Nucleus accumbens (tissue), 56 donors: ENCODE measurements at regions not wholly inside any gene's neighbourhood (a gene's known extent, or its start where the extent isn't known, plus 50 kb on each side); places are given as distances from the start of the nearest gene placed in this dataset.
A peak's percentile ranks its signal among the peaks of the same experiment; 100 is the strongest.

Experiments used
- DNase-seq, 56 donors: peaks; one replicate each; lab custom pipeline; 2025; lab: John Stamatoyannopoulos, UW

- DNase-seq, result no peak
Measured at GRCh38 chr2:12587228-12587627, 129.5 kb upstream of the TRIB2 start.

GRCh38 chr2:12587729-12588522, 128.8 kb upstream of the TRIB2 start:
- DNase-seq, result no peak

GRCh38 chr2:12588986-12589385, 127.8 kb upstream of the TRIB2 start:
- DNase-seq, result no peak

GRCh38 chr2:12589802-12590320, 126.9 kb upstream of the TRIB2 start:
- DNase-seq, result no peak

GRCh38 chr2:12592296-12592695, 124.4 kb upstream of the TRIB2 start:
- no peak for DNase-seq

- no peak for DNase-seq
Measured at GRCh38 chr2:12594590-12594989, 122.1 kb upstream of the TRIB2 start.

- no peak for DNase-seq
Measured at GRCh38 chr2:12596771-12597170, 120.0 kb upstream of the TRIB2 start.

GRCh38 chr2:12597610-12598009, 119.1 kb upstream of the TRIB2 start:
- peak in 32 of 56 donors; percentile 2 to 80 (median 22) for DNase-seq

- DNase-seq, result no peak
Measured at GRCh38 chr2:12602661-12603060, 114.1 kb upstream of the TRIB2 start.

- no peak for DNase-seq
Measured at GRCh38 chr2:12603781-12604295, 112.9 kb upstream of the TRIB2 start.

- DNase-seq, result no peak
Measured at GRCh38 chr2:12604341-12604740, 112.4 kb upstream of the TRIB2 start.

GRCh38 chr2:12605366-12605765, 111.4 kb upstream of the TRIB2 start:
- no peak for DNase-seq

- DNase-seq, result no peak
Measured at GRCh38 chr2:12605936-12606335, 110.8 kb upstream of the TRIB2 start.

GRCh38 chr2:12606472-12607000, 110.2 kb upstream of the TRIB2 start:
- DNase-seq, result no peak

- no peak for DNase-seq
Measured at GRCh38 chr2:12607971-12608370, 108.8 kb upstream of the TRIB2 start.

- DNase-seq, result no peak
Measured at GRCh38 chr2:12610314-12610713, 106.4 kb upstream of the TRIB2 start.

GRCh38 chr2:12612168-12612567, 104.6 kb upstream of the TRIB2 start:
- DNase-seq, result no peak

GRCh38 chr2:12612671-12613070, 104.1 kb upstream of the TRIB2 start:
- DNase-seq, result no peak

GRCh38 chr2:12613137-12613835, 103.5 kb upstream of the TRIB2 start:
- DNase-seq, result no peak

- DNase-seq, result no peak
Measured at GRCh38 chr2:12615509-12615908, 101.2 kb upstream of the TRIB2 start.

GRCh38 chr2:12616456-12617156, 100.1 kb upstream of the TRIB2 start:
- no peak for DNase-seq
